Cardiac muscle cell (in vitro differentiated cells and primary cell): ENCODE measurements at regions not wholly inside any gene's neighbourhood (a gene's known extent, or its start where the extent isn't known, plus 50 kb on each side); places are given as distances from the start of the nearest gene placed in this dataset.

Experiments
- DNase-seq, 2 donors: peaks; one replicate each; pipeline versions ENCODE4 v3.0.0 to v3.0.0-alpha.2; 2010 to 2017; ENCODE audit warnings: low read depth in 1 of 2, low spot score in 1 of 2
- H3K27ac ChIP-seq: fragments of 200-600 bp; sonication (generic); 2 replicates; pipeline ENCODE4 v1.5.1; 2016
- H3K27me3 ChIP-seq: fragments of 200-600 bp; sonication (generic); 2 replicates; pipeline ENCODE4 v1.6.0; 2016; ENCODE audit warnings: control low read depth
- H3K36me3 ChIP-seq: fragments of 200-600 bp; sonication (generic); 2 replicates; pipeline ENCODE4 v1.5.1; 2016; ENCODE audit warnings: control low read depth
- H3K4me1 ChIP-seq: fragments of 200-600 bp; sonication (generic); 2 replicates; pipeline ENCODE4 v1.8.1; 2017; ENCODE audit warnings: low read depth, mild to moderate bottlenecking, mixed run types
- H3K4me3 ChIP-seq: fragments of 200-600 bp; sonication (generic); 2 replicates; pipeline ENCODE4 v1.5.1; 2016; ENCODE audit warnings: mild to moderate bottlenecking
- H3K9me3 ChIP-seq: fragments of 200-600 bp; sonication (generic); 2 replicates; pipeline ENCODE4 v1.5.1; 2017; ENCODE audit warnings: low read depth, mild to moderate bottlenecking, control low read depth
- TF ChIP-seq, protein P1 (sequence below): IDR thresholded peaks from 2 replicates; pipeline ENCODE4 v1.5.1; 2012; ENCODE audit warnings: low read depth, mild to moderate bottlenecking, low read length

DNA sequence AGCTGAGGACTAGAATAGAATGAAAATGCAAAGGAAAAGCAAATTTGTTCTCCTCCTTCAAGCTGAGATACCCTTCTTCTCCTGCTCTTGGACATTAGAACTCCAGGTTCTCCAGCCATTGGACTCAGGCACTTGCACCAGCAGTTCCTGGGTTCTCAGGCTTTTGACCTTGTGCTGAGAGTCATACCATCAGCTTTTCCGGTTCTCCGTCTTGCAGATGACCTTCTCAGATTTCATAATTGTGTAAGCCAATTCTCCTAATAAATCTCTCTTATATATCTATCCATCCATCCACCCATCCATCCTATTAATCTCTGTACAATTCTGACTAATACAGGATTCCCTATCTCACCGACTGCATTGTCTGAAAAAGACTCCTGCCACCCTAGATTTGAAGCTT is 108.3 kb downstream of the AHR start:
- peak in 1 of 2 donors; percentile 27 for DNase-seq
- Histone ChIP-seq H3K36me3 (no peaks in the 10 kb centered on the region), H3K4me1 (peaks cover 2% of the 10 kb centered on the region), H3K27me3 (no peaks in the 10 kb centered on the region), H3K9me3 (no peaks in the 10 kb centered on the region), H3K27ac (no peak overlapping the region), H3K4me3 (no peak overlapping the region)
- TF ChIP-seq, protein P1, sequence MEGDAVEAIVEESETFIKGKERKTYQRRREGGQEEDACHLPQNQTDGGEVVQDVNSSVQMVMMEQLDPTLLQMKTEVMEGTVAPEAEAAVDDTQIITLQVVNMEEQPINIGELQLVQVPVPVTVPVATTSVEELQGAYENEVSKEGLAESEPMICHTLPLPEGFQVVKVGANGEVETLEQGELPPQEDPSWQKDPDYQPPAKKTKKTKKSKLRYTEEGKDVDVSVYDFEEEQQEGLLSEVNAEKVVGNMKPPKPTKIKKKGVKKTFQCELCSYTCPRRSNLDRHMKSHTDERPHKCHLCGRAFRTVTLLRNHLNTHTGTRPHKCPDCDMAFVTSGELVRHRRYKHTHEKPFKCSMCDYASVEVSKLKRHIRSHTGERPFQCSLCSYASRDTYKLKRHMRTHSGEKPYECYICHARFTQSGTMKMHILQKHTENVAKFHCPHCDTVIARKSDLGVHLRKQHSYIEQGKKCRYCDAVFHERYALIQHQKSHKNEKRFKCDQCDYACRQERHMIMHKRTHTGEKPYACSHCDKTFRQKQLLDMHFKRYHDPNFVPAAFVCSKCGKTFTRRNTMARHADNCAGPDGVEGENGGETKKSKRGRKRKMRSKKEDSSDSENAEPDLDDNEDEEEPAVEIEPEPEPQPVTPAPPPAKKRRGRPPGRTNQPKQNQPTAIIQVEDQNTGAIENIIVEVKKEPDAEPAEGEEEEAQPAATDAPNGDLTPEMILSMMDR = no peak

- Histone ChIP-seq H3K4me1 (peaks cover 6% of the 10 kb centered on the region), H3K27me3 (no peaks in the 10 kb centered on the region), H3K27ac (no peak overlapping the region), H3K4me3 (no peak overlapping the region), H3K9me3 (no peaks in the 10 kb centered on the region), H3K36me3 (no peaks in the 10 kb centered on the region)
- DNase-seq = no peak
- TF ChIP-seq, protein P1 = no peak
Measured at GRCh38 chr7:17407229-17407628, 108.8 kb downstream of the AHR start.

DNA sequence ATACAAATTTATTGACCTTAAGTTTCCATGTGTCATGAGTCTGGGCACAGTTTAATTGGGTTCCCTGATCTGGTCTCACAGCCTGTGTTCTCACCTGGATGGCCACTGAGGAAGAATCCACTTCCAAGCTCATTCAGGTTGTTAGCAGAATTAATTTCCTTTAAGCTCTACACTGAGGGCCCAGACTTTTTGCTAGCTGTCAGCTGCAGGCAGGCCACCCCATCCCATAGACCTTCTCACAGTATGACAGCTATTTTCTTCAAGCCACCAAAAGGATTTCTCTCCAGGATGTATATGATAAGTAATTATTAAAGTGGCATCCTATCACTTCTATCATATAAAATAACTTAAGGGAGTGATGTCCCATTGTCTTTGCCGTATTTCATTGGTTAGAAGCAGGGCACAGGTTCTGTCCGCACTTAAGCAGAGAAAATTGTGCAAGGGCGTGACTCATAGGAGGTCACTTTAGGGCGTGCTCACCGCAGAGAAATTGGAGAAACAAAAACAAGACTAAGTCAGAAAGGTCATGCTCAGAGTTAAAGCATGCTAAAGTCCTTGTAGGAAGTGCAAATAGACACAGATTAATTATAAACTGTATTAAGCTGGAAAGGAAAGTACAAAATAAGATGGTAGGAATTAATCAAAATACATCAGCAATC is 109.9 kb downstream of the AHR start:
- H3K4me1 ChIP-seq = peaks cover 7% of the 10 kb centered on the region
- peak in 1 of 2 donors; percentile 92 for DNase-seq
- TF ChIP-seq, protein P1 = no peak
- H3K9me3 ChIP-seq = no peaks in the 10 kb centered on the region
- H3K27me3 ChIP-seq = no peaks in the 10 kb centered on the region
- H3K27ac ChIP-seq = no peak overlapping the region
- no peaks in the 10 kb centered on the region for H3K36me3 ChIP-seq
- no peak overlapping the region for H3K4me3 ChIP-seq

GRCh38 chr7:17408904-17409290 is 110.4 kb downstream of the AHR start:
- TF ChIP-seq, protein P1 = no peak
- no peak overlapping the region for H3K4me3 ChIP-seq
- no peak overlapping the region for H3K27ac ChIP-seq
- DNase-seq = peak in 1 of 2 donors; percentile 10
- H3K9me3 ChIP-seq = no peaks in the 10 kb centered on the region
- H3K27me3 ChIP-seq = no peaks in the 10 kb centered on the region
- H3K4me1 ChIP-seq = peaks cover 7% of the 10 kb centered on the region
- H3K36me3 ChIP-seq = no peaks in the 10 kb centered on the region

- TF ChIP-seq, protein P1 = no peak
- Histone ChIP-seq H3K9me3 (no peaks in the 10 kb centered on the region), H3K27me3 (no peaks in the 10 kb centered on the region), H3K4me3 (no peak overlapping the region), H3K4me1 (peaks cover 7% of the 10 kb centered on the region), H3K27ac (no peak overlapping the region), H3K36me3 (no peaks in the 10 kb centered on the region)
- no peak for DNase-seq
Measured at GRCh38 chr7:17411922-17412321, 113.5 kb downstream of the AHR start.
